HepG2 (cell line): ENCODE measurements at regions not wholly inside any gene's neighbourhood (a gene's known extent, or its start where the extent isn't known, plus 50 kb on each side); places are given as distances from the start of the nearest gene placed in this dataset.

ENCODE experiments used
- ATAD3A ChIP-seq: sonication (generic); formaldehyde crosslinking; IDR thresholded peaks from 2 replicates; pipeline ENCODE4 v1.4.0; 2020; ENCODE audit warnings: missing genetic modification reagents
- ESRRA ChIP-seq: sonication (generic); formaldehyde crosslinking; IDR thresholded peaks from 2 replicates; pipeline ENCODE4 v1.5.1; 2020; ENCODE audit warnings: mild to moderate bottlenecking, low read depth, missing genetic modification reagents
- ETV5 ChIP-seq: IDR thresholded peaks from 2 replicates; pipeline ENCODE4 v1.6.1; 2018; ENCODE audit warnings: missing biosample characterization, missing genetic modification reagents, inconsistent platforms, borderline replicate concordance
- FOXM1 ChIP-seq: sonication (generic); formaldehyde crosslinking; IDR thresholded peaks from 2 replicates; pipeline ENCODE4 v1.5.0; 2020; ENCODE audit warnings: missing genetic modification reagents
- GLMP ChIP-seq: sonication (generic); formaldehyde crosslinking; IDR thresholded peaks from 2 replicates; pipeline ENCODE4 v1.9.0; 2021; ENCODE audit warnings: missing genetic modification reagents, mild to moderate bottlenecking, borderline replicate concordance
- HDAC1 ChIP-seq: sonication (generic); formaldehyde crosslinking; IDR thresholded peaks from 2 replicates; pipeline ENCODE4 v1.5.1; 2020; ENCODE audit warnings: mild to moderate bottlenecking, missing genetic modification reagents
- NBN ChIP-seq: fragments of 450-650 bp; conservative IDR thresholded peaks from 2 replicates; pipeline ENCODE4 v1.6.1; 2017
- SIX1 ChIP-seq: sonication (generic); formaldehyde crosslinking; IDR thresholded peaks from 2 replicates; pipeline ENCODE4 v1.4.0; 2020; ENCODE audit warnings: missing genetic modification reagents, borderline replicate concordance
- SMC3 ChIP-seq: IDR thresholded peaks from 2 replicates; pipeline ENCODE4 v1.6.1; 2011; ENCODE audit warnings: low read length, improper control_type of control experiment
- TAF15 ChIP-seq: fragments of 200-400 bp; formaldehyde crosslinking; IDR thresholded peaks from one replicate; pipeline ENCODE4 v1.6.1; 2018; ENCODE audit warnings: mild to moderate bottlenecking, low read depth, low read length; ENCODE audit not compliant: poor library complexity, severe bottlenecking
- ZNF136 ChIP-seq: sonication (generic); formaldehyde crosslinking; IDR thresholded peaks from 2 replicates; pipeline ENCODE4 v1.8.1; 2022; ENCODE audit warnings: low read depth, mild to moderate bottlenecking, moderate library complexity, missing genetic modification reagents
- ZNF17 ChIP-seq: sonication (generic); formaldehyde crosslinking; IDR thresholded peaks from 2 replicates; pipeline ENCODE4 v1.5.0; 2020; ENCODE audit warnings: mild to moderate bottlenecking, missing genetic modification reagents
- ZNF20 ChIP-seq: sonication (generic); formaldehyde crosslinking; IDR thresholded peaks from 2 replicates; pipeline ENCODE4 v1.4.0; 2020; ENCODE audit warnings: mild to moderate bottlenecking, moderate library complexity, missing genetic modification reagents
- ZNF205 ChIP-seq: IDR thresholded peaks from 2 replicates; pipeline ENCODE4 v1.6.1; 2018; ENCODE audit warnings: missing biosample characterization, missing genetic modification reagents
- ZNF234 ChIP-seq: sonication (generic); formaldehyde crosslinking; conservative IDR thresholded peaks from 2 replicates; pipeline ENCODE4 v1.5.1; 2020; ENCODE audit warnings: mild to moderate bottlenecking, missing genetic modification reagents
- ZNF3 ChIP-seq: IDR thresholded peaks from 2 replicates; pipeline ENCODE4 v1.7.0; 2017; ENCODE audit warnings: inconsistent platforms
- ZNF501 ChIP-seq: sonication (generic); formaldehyde crosslinking; IDR thresholded peaks from 2 replicates; pipeline ENCODE4 v1.5.1; 2020; ENCODE audit warnings: mild to moderate bottlenecking, moderate library complexity, missing genetic modification reagents
- ZNF512B ChIP-seq: sonication (generic); formaldehyde crosslinking; IDR thresholded peaks from 2 replicates; pipeline ENCODE4 v1.5.1; 2020; ENCODE audit warnings: missing genetic modification reagents, mild to moderate bottlenecking, borderline replicate concordance
- ZNF546 ChIP-seq: sonication (generic); formaldehyde crosslinking; conservative IDR thresholded peaks from 2 replicates; pipeline ENCODE4 v1.8.1; 2023; ENCODE audit warnings: mild to moderate bottlenecking, missing genetic modification reagents
- ZNF563 ChIP-seq: sonication (generic); formaldehyde crosslinking; IDR thresholded peaks from 2 replicates; pipeline ENCODE4 v1.8.0; 2022; ENCODE audit warnings: mild to moderate bottlenecking, moderate library complexity, missing genetic modification reagents
- ZNF597 ChIP-seq: sonication (generic); formaldehyde crosslinking; IDR thresholded peaks from 2 replicates; pipeline ENCODE4 v1.5.0; 2020; ENCODE audit warnings: missing genetic modification reagents
- ZNF652 ChIP-seq: IDR thresholded peaks from 2 replicates; pipeline ENCODE4 v1.6.1; 2016; ENCODE audit warnings: low read depth, borderline replicate concordance
- ZNF674 ChIP-seq: sonication (generic); formaldehyde crosslinking; IDR thresholded peaks from 2 replicates; pipeline ENCODE4 v1.5.0; 2020; ENCODE audit warnings: low read depth, mild to moderate bottlenecking, missing genetic modification reagents
- ZNF704 ChIP-seq: sonication (generic); formaldehyde crosslinking; IDR thresholded peaks from 2 replicates; pipeline ENCODE4 v1.8.1; 2023; ENCODE audit warnings: mild to moderate bottlenecking, inconsistent platforms, moderate library complexity, missing genetic modification reagents, borderline replicate concordance
- ZNF75D ChIP-seq: sonication (generic); formaldehyde crosslinking; IDR thresholded peaks from 2 replicates; pipeline ENCODE4 v1.8.1; 2023; ENCODE audit warnings: missing genetic modification reagents, mild to moderate bottlenecking, borderline replicate concordance

- TF ChIP-seq ESRRA (CRISPR knock-in tag) (peak; percentile 39; the same call in 1 of the 2 replicates), TAF15 (no peak), ZNF20 (CRISPR knock-in tag) (0 out of 2 replicates have a peak, but pooled peaks have one; percentile 70), NBN (no peak), ZNF205 (peak; percentile 75), SIX1 (CRISPR knock-in tag) (peak; percentile 53; the same call in 1 of the 2 replicates), ZNF597 (CRISPR knock-in tag) (no peak), FOXM1 (CRISPR knock-in tag) (no peak; the same call in 1 of the 2 replicates), ZNF546 (CRISPR knock-in tag) (no peak), ZNF563 (no peak), ZNF512B (CRISPR knock-in tag) (peak; percentile 92), ZNF652 (CRISPR knock-in tag) (peak; percentile 97), ZNF3 (CRISPR knock-in tag) (no peak), ZNF674 (CRISPR knock-in tag) (no peak), ZNF501 (CRISPR knock-in tag) (peak; percentile 30), HDAC1 (CRISPR knock-in tag) (peak; percentile 86; the same call in 1 of the 2 replicates), SMC3 (peak; percentile 46), ZNF136 (CRISPR knock-in tag) (peak; percentile 91; the same call in 1 of the 2 replicates), ZNF17 (CRISPR knock-in tag) (no peak), ZNF704 (peak; percentile 80), ATAD3A (no peak), ETV5 (peak; percentile 76), ZNF234 (CRISPR knock-in tag) (no peak), GLMP (CRISPR knock-in tag) (no peak), ZNF75D (CRISPR knock-in tag) (no peak)
Observed at GRCh38 chr6:1227935-1228753, 83.8 kb upstream of the FOXQ1 start (continued).
